Astrocyte of the hippocampus (primary cell): ENCODE measurements at regions not wholly inside any gene's neighbourhood (a gene's known extent, or its start where the extent isn't known, plus 50 kb on each side); places are given as distances from the start of the nearest gene placed in this dataset.

Experiments
- DNase-seq: peaks from one replicate; pipeline ENCODE4 v3.0.0; 2011; ENCODE audit warnings: low read depth, low spot score

DNA sequence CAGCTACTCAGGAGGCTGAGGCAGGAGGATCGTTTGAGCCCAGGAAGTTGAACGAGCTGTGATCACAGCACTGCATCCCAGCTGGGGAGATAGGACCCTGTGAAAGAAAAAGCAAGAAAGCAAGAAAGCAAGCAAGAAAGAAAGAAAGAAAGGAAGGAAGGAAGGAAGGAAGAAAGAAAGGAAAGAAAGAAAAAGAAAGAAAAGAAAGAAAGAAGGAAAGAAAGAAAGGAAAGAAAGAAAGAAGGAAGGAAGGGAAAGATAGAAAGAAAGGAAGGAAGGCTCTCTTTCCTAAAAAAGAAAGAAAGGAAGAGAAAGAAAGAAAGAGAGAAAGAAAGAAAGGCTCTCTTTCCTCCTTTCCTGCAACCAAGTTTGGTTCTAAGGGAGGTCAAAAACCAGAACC, 380.3 kb downstream of the PCNX1 start:
- no peak for DNase-seq

DNA sequence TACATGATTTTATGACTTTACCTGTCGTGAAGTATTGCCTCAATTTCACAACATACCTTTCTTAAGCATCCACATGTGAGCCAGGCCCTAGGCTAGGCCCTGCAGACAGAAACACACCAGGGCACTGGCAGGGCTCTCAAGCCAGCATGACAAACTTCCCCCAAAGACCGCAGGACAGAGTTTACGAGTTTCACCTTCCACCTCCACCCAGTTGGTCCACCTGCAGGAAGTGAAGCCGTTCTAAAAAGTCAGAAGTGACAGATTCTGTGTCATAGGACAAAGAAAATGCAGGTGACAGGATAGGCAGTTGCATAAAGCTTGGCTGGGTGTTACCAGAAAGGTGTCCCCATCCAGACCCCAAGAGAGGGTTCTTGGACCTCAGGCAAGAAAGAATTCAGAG, 382.3 kb downstream of the PCNX1 start:
- no peak for DNase-seq

GRCh38 chr14:71290301-71290700, 383.0 kb downstream of the PCNX1 start:
- peak; percentile 22 for DNase-seq

DNA sequence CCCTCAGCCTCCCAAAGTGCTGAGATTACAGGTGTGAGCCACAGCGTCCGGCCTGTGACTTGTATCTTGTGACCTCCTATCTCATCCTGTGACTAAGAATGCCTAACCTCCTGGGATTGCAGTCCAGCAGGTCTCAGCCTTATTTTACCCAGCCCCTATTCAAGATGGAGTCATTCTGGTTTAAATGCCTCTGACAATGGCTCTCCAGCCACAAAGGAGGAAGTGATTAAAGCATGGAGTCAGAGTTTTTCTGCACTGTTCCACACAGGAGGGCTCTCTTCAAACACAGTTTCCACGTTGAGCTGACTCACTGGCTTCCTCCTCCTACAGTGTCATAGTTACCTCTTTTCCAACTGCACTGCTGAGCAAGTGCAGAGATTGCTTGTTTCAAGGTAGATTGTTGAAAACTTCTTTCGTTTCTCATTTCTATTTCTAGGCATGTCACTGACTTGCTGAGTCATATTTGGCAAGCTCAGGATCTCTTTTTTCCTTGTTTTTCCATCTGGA, 383.8 kb downstream of the PCNX1 start:
- DNase-seq, result peak; percentile 78

DNA sequence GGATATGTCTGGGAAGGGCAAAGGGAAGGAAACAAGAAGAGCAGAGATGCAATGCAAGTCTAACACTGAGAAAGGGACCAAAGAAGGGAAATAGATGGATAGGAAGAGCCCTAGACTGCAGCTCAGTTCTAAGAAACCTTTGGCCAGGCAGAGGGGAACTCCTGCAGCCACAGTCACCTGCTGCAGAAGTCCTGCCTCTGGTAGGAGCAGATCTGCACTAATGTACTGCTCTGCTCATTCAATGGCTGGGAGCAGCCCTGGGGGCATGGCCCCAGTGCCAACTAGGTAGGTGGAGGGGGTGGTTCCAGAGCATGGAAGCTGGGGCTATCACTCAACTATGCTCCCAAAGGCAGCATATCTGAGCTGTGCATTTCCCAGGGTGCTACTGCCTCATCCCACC, 388.9 kb downstream of the PCNX1 start:
- DNase-seq, result no peak

- DNase-seq, result no peak
These were observed 393.5 kb downstream of the PCNX1 start for GRCh38 chr14:71300566-71301330.

DNA sequence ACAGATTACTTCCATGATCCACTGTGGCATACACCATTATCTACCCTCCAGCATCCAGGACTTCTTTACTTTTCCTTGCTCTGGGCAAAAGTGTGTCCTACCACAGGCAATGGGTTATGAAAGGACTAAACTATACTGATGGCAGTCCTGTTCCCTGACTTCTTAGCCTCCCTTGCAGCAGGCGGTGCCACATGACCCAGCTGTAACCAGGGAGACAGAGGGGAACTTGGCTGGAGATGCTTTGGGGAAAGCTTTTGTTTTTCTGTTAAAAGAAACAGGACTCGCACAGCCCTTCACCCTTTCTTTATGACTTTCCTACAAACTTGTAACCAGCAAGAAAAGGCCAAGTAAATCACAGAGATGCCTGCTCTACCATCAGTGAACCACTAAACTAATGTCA, 394.4 kb downstream of the PCNX1 start:
- DNase-seq, result no peak

GRCh38 chr14:71304690-71305089, 397.4 kb downstream of the PCNX1 start:
- DNase-seq, result no peak

DNA sequence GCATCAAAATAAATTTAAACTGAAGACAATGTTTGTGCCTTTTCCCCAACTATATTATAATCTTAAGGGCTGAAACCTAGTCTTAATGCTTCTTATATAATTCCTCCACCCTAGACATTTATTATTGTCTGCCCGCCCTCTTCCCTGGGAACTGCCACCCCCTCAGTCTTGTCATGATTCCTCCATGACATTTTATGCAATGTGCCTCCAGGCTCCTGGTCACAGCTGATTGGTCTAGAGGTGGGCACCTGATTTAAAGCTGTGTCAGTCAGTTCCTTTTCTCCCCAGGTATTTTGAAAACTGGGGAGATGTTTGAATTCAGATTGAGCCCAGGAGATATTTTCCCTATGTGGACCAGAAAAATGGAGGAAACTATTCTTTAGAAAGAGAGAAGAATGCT, 401.4 kb downstream of the PCNX1 start:
- no peak for DNase-seq

DNA sequence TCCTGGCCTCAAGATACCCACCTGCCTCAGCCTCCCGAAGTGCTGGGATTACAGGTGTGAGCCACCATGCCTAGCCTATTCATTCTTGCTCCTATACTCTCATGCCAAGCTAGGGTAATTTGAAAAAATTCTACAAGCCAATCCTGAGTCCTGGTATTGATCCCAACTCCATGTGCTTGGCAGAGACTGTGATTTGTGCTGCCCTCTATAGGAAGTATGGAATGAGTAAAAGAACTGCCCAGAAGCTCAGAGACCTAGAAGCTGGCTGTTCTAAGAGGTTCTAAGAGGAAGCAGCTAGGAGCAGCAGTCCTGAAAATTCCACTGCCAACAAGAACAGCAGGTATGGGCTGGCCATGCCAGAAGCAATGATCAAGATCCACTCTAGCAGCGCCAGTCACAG, 402.5 kb downstream of the PCNX1 start:
- no peak for DNase-seq

- DNase-seq, result no peak
These were observed 403.8 kb downstream of the PCNX1 start for GRCh38 chr14:71311061-71311460.

GRCh38 chr14:71314717-71315116, 407.5 kb downstream of the PCNX1 start:
- no peak for DNase-seq

DNA sequence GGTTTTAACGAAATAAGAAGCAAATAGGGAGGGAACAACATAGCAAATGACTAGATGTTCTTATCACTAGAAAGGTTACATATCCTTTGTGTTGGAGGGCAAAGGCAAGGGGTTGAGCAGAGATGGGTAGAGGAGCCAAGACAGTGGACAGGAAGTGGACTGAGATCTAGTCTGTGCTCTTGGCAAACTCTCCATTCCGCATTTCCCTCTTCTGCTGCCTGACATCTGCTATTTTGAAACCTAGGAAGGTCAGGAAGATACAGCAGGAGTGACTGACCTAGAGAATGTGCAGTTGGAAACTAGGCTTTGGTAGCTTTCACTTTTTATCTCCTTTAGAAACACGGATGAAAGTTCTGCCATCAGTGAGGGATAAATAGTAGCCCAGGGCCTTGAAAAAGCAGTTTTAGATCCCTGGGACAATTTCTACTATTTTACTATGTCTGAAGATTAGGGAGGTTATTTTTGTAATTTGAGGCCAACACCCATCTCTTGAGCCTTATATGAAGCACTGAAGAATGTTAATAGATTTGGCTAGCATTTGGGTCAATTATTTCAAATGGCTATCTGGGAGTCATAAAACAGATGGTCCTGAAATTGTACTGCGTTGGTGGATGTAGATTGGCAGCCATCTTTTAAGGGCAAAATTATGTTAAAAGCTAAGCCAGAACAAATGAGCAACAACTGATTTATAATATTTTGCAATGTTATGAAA, 410.3 kb downstream of the PCNX1 start:
- DNase-seq, result no peak

- DNase-seq, result no peak
These were observed 410.8 kb downstream of the PCNX1 start for GRCh38 chr14:71318097-71318459.

DNA sequence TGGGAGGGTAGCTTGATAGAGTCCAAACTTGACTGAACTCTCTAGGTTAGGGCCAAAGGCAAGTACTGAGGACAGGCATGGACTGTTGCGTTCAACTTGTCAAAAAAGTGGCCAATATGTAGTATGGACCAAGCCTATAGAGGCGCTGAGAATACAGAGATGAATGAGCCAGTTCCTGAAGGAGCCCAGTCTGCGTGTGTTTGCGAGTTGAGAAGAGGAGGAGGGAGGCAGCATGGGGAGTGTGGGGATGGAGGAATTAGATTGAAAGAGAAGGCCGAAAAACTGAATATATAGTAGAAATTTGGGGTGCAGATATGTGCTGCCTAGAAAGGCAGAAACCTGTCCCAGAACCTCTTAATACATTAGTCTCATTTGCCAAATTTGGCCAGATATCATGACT, 412.4 kb downstream of the PCNX1 start:
- DNase-seq, result no peak

DNA sequence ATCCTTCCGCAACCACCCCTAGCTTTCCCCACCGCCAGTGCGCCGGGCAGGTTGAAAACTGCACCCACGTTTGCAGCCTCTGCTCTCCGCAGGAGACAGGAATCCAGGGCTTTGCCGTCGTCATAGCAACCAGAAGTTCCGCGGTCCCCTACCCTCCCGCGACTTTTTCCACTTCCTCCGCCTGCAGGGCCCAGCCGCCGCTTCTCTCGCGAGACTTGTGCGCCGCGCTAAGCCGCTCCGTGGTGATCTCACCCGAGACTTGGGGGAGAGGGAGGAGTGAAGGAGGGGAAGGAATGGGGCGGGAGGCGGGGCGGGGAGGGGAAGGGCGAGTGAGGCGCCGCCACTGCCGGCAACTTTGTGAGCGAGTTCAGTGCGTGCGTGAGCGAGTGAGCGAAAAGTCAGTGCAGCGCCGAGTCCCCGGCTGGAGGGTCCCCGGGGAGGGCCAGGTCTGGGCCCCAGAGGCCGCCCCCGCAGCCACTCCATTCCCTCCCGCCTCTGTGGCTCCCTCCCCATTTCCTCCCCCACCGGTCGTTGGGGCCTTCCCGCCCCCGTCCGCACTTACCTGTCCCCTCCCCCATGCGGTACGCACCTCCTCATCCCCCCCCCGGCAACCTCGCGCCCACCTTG, 413.0 kb downstream of the PCNX1 start, which contains the start of gene SIPA1L1:
TSS of gene SIPA1L1 (plus strand) at position 370 of the 627 bp plus-strand sequence.
- DNase-seq, result peak; percentile 100

- peak; percentile 90 for DNase-seq
These were observed 413.7 kb downstream of the PCNX1 start for GRCh38 chr14:71320734-71321573.

GRCh38 chr14:71321574-71322315, 414.5 kb downstream of the PCNX1 start:
- peak; percentile 63 for DNase-seq

- peak; percentile 68 for DNase-seq
These were observed 415.5 kb downstream of the PCNX1 start for GRCh38 chr14:71322655-71323250.

- no peak for DNase-seq
These were observed 417.6 kb downstream of the PCNX1 start for GRCh38 chr14:71324767-71325272.
